GM12801 (cell line): ENCODE measurements at regions not wholly inside any gene's neighbourhood (a gene's known extent, or its start where the extent isn't known, plus 50 kb on each side); places are given as distances from the start of the nearest gene placed in this dataset.

Experiments used
- CTCF ChIP-seq: IDR thresholded peaks from one replicate; pipeline ENCODE4 v1.5.1; 2011; ENCODE audit warnings: control low read depth; ENCODE audit not compliant: insufficient read length; ENCODE audit errors: extremely low read depth

GRCh38 chr21:27275294-27275927, 308.5 kb upstream of the ADAMTS5 start:
- TF ChIP-seq CTCF: no peak

- TF ChIP-seq CTCF: no peak
Observed at GRCh38 chr21:27269644-27270043, 302.8 kb upstream of the ADAMTS5 start.

- TF ChIP-seq CTCF: no peak
Observed at GRCh38 chr21:27268290-27268689, 301.4 kb upstream of the ADAMTS5 start.

GRCh38 chr21:27265949-27266348, 299.1 kb upstream of the ADAMTS5 start:
- no peak for TF ChIP-seq CTCF

GRCh38 chr21:27265492-27265891, 298.6 kb upstream of the ADAMTS5 start:
- no peak for TF ChIP-seq CTCF

- TF ChIP-seq CTCF: no peak
Observed at GRCh38 chr21:27261676-27262075, 294.8 kb upstream of the ADAMTS5 start.

GRCh38 chr21:27260728-27261127, 293.8 kb upstream of the ADAMTS5 start:
- TF ChIP-seq CTCF: no peak
